ENCODE measurements at regions not wholly inside any gene's neighbourhood (a gene's known extent, or its start where the extent isn't known, plus 50 kb on each side); places are given as distances from the start of the nearest gene placed in this dataset.

- TF ChIP-seq, protein P1, sequence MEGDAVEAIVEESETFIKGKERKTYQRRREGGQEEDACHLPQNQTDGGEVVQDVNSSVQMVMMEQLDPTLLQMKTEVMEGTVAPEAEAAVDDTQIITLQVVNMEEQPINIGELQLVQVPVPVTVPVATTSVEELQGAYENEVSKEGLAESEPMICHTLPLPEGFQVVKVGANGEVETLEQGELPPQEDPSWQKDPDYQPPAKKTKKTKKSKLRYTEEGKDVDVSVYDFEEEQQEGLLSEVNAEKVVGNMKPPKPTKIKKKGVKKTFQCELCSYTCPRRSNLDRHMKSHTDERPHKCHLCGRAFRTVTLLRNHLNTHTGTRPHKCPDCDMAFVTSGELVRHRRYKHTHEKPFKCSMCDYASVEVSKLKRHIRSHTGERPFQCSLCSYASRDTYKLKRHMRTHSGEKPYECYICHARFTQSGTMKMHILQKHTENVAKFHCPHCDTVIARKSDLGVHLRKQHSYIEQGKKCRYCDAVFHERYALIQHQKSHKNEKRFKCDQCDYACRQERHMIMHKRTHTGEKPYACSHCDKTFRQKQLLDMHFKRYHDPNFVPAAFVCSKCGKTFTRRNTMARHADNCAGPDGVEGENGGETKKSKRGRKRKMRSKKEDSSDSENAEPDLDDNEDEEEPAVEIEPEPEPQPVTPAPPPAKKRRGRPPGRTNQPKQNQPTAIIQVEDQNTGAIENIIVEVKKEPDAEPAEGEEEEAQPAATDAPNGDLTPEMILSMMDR (IDR thresholded peaks at IDR 0.05; ENCODE audit: insufficient read depth, low read depth, low read length), result no peak
- TF ChIP-seq EZH2 (IDR thresholded peaks at IDR 0.05; ENCODE audit: insufficient read depth, low read length), result no peak
These were observed 95.1 kb upstream of the CNTNAP4 start for GRCh38 chr16:76182041-76182635.

All from astrocyte (in vitro differentiated cells and primary cell).